Mucosa of descending colon (tissue), 3 donors: ENCODE measurements at regions not wholly inside any gene's neighbourhood (a gene's known extent, or its start where the extent isn't known, plus 50 kb on each side); places are given as distances from the start of the nearest gene placed in this dataset.

ENCODE experiments used
- ATAC-seq: fragments of 200-7000 bp; cut with Tn5 transposase; one replicate; pipeline ENCODE4 v1.9.1; 2020; ENCODE audit warnings: mild to moderate bottlenecking, moderate library complexity
- DNase-seq, 3 donors: peaks; one replicate each; pipeline ENCODE4 v3.0.0-alpha.2; 2020
- H3K36me3 ChIP-seq: fragments of 200-600 bp; one replicate; pipeline ENCODE4 v1.8.0; 2021; ENCODE audit warnings: low read depth, mild to moderate bottlenecking
- H3K4me1 ChIP-seq: fragments of 200-600 bp; one replicate; pipeline ENCODE4 v1.8.0; 2021; ENCODE audit warnings: low read depth, mild to moderate bottlenecking
- H3K4me3 ChIP-seq: fragments of 200-600 bp; one replicate; pipeline ENCODE4 v1.8.0; 2021; ENCODE audit warnings: mild to moderate bottlenecking
- H3K9me3 ChIP-seq: fragments of 200-600 bp; one replicate; pipeline ENCODE4 v1.8.0; 2021; ENCODE audit warnings: mild to moderate bottlenecking
- CTCF ChIP-seq: fragments of 200-600 bp; IDR thresholded peaks from one replicate; pipeline ENCODE4 v1.8.0; 2022; ENCODE audit warnings: antibody characterized with exemption, mild to moderate bottlenecking
- intact Hi-C, 2 donors: fragments of 100-400 bp; cut with DNase I in 1 of 2; cut with micrococcal nuclease in 1 of 2; formaldehyde crosslinking; loops; one replicate each; pipeline versions ENCODE4 v1.11.0 to v1.11.1; 2022; cut with DNase I, micrococcal nuclease
- donor health status: DM: no; HTN: no; CAD: no; lungs with moderate emphysema.
- donor health status: DM: no; HTN: no; CAD: no.
- donor health status: DM: no; HTN: yes; CAD: no.

GRCh38 chr5:54894957-54895815 lies 90.2 kb downstream of the ESM1 start:
- DNase-seq (no peak), ATAC-seq (no peak)
- Histone ChIP-seq H3K9me3 (no peaks in the 10 kb centered on the region), H3K4me3 (no peak overlapping the region), H3K4me1 (no peaks in the 10 kb centered on the region), H3K36me3 (no peaks in the 10 kb centered on the region)
- TF ChIP-seq CTCF: no peak
- intact Hi-C loops: no loop called here

- intact Hi-C loops: no loop called here
- no peak for TF ChIP-seq CTCF
- Histone ChIP-seq H3K4me3 (no peak overlapping the region), H3K4me1 (no peaks in the 10 kb centered on the region), H3K9me3 (no peaks in the 10 kb centered on the region), H3K36me3 (no peaks in the 10 kb centered on the region)
- DNase-seq (no peak), ATAC-seq (no peak)
Measured at GRCh38 chr5:54889826-54890225, 95.6 kb downstream of the ESM1 start.

- ATAC-seq (no peak), DNase-seq (no peak)
- no peak for TF ChIP-seq CTCF
- intact Hi-C loops: no loop called here
- H3K9me3 ChIP-seq: no peaks in the 10 kb centered on the region
- H3K36me3 ChIP-seq: no peaks in the 10 kb centered on the region
- H3K4me3 ChIP-seq: no peak overlapping the region
- H3K4me1 ChIP-seq: peaks cover 4% of the 10 kb centered on the region
Measured at GRCh38 chr5:54887663-54888062, 97.7 kb downstream of the ESM1 start.

GRCh38 chr5:54886866-54887265 lies 98.5 kb downstream of the ESM1 start:
- no peaks in the 10 kb centered on the region for H3K9me3 ChIP-seq
- peaks cover 4% of the 10 kb centered on the region for H3K4me1 ChIP-seq
- no peak for DNase-seq
- no peak overlapping the region for H3K4me3 ChIP-seq
- TF ChIP-seq CTCF: no peak
- intact Hi-C loops: no loop called here
- no peaks in the 10 kb centered on the region for H3K36me3 ChIP-seq
- no peak for ATAC-seq

GRCh38 chr5:54885636-54886035 lies 99.8 kb downstream of the ESM1 start:
- Histone ChIP-seq H3K4me1 (peaks cover 4% of the 10 kb centered on the region), H3K4me3 (no peak overlapping the region), H3K9me3 (no peaks in the 10 kb centered on the region), H3K36me3 (no peaks in the 10 kb centered on the region)
- DNase-seq (no peak), ATAC-seq (no peak)
- TF ChIP-seq CTCF: no peak
- intact Hi-C loops: no loop called here
